ENCODE measurements at regions not wholly inside any gene's neighbourhood (a gene's known extent, or its start where the extent isn't known, plus 50 kb on each side); places are given as distances from the start of the nearest gene placed in this dataset.

DNA sequence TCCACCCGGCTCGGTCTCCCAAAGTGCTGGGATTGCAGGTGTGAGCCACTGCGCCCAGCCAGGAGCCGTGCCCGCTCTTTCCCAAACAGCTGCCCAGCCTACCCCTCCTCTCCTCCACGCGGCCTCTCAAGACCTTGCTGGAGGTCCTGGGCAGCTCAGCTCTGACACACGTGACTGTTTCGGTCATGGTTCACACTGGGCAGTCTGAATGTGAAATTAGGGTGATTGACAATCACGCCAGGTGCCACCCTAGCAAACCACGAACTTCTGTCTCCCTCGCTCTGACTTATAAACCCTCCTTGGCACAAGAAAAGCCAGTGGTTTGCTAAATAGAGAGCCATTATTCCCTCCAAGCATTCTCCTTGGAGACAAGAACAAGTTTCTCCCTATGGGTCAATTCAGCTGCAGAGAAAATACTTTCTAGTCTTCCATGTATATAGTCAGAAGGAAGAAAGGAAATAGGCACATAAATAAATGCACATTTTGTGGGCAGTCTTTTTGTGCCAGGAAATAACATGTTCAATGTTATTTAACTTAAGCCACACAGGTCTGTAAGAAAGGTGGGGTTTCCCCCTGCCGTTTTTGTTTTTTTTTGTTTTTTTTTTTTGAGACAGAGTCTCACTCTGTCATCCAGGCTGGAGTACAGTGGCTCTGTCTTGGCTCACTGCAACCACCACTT lies 121.9 kb upstream of the MEF2A start:
- DNase-seq (peak in 1 of 2 donors; percentile 20), ATAC-seq (ENCODE audit: low FRiP score in 2 of 2) (no peak)
- TF ChIP-seq POLR2AphosphoS5 (IDR thresholded peaks at IDR 0.05), result no peak
- no peak for TF ChIP-seq POLR2A (IDR thresholded peaks at IDR 0.05)
- TF ChIP-seq, protein P1, sequence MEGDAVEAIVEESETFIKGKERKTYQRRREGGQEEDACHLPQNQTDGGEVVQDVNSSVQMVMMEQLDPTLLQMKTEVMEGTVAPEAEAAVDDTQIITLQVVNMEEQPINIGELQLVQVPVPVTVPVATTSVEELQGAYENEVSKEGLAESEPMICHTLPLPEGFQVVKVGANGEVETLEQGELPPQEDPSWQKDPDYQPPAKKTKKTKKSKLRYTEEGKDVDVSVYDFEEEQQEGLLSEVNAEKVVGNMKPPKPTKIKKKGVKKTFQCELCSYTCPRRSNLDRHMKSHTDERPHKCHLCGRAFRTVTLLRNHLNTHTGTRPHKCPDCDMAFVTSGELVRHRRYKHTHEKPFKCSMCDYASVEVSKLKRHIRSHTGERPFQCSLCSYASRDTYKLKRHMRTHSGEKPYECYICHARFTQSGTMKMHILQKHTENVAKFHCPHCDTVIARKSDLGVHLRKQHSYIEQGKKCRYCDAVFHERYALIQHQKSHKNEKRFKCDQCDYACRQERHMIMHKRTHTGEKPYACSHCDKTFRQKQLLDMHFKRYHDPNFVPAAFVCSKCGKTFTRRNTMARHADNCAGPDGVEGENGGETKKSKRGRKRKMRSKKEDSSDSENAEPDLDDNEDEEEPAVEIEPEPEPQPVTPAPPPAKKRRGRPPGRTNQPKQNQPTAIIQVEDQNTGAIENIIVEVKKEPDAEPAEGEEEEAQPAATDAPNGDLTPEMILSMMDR (IDR thresholded peaks at IDR 0.05), result no peak
- no peak for TF ChIP-seq EP300 (IDR thresholded peaks at IDR 0.05)
- H3K4me1 ChIP-seq, result peaks cover 28 to 50% (median 33%) of the 10 kb centered on the region in 4 donors
- WGBS, 2 donors, result 73 to 75% methylated on average over 12 to 13 of the region's 13 CpGs
- no peaks in the 10 kb centered on the region for H3K36me3 ChIP-seq
- H3K27me3 ChIP-seq, result no peaks in the 10 kb centered on the region
- H3K9me3 ChIP-seq, result no peaks in the 10 kb centered on the region
- H3K27ac ChIP-seq, result peak overlapping the region; percentile 52 to 72 (median 66)
- no peak overlapping the region for H3K4me3 ChIP-seq

DNA sequence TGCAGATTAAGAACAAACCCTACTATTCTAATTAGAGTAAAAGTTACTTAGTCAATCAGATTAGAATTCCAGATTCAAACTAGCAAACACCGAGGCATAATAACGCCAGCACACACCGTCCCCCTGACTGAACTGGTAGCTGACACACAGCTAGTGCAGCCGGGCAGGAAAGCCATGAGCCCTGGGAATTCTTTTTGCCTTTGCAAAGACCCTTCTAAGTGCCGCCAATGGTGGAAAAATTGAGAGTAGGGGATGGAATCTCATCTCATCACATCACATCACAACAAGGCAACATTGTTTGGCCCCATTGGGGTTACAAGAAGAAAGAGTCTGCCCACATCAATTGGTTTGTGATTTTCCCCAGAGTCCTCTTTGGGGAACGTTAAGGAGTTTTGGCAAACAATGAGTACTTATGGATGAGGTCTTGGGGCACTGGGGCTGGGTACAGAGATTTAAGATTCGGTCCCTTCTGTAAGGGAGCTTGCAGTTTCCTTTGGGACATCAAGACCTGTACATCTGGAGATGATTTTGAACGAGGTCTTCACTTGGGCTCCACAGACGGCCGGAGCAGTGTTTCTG lies 120.4 kb upstream of the MEF2A start:
- Histone ChIP-seq H3K4me3 (no peak overlapping the region), H3K27me3 (no peaks in the 10 kb centered on the region), H3K36me3 (no peaks in the 10 kb centered on the region), H3K27ac (no peak overlapping the region), H3K4me1 (peaks cover 31 to 55% (median 35%) of the 10 kb centered on the region in 4 donors), H3K9me3 (no peaks in the 10 kb centered on the region)
- TF ChIP-seq EP300 (IDR thresholded peaks at IDR 0.05) (no peak), POLR2A (IDR thresholded peaks at IDR 0.05) (no peak), POLR2AphosphoS5 (IDR thresholded peaks at IDR 0.05) (no peak)
- TF ChIP-seq, protein P1 (IDR thresholded peaks at IDR 0.05), result no peak
- DNase-seq (no peak), ATAC-seq (ENCODE audit: low FRiP score in 2 of 2) (no peak)
- WGBS, 2 donors, result 90 to 91% methylated on average over 10 of the region's 10 CpGs

DNA sequence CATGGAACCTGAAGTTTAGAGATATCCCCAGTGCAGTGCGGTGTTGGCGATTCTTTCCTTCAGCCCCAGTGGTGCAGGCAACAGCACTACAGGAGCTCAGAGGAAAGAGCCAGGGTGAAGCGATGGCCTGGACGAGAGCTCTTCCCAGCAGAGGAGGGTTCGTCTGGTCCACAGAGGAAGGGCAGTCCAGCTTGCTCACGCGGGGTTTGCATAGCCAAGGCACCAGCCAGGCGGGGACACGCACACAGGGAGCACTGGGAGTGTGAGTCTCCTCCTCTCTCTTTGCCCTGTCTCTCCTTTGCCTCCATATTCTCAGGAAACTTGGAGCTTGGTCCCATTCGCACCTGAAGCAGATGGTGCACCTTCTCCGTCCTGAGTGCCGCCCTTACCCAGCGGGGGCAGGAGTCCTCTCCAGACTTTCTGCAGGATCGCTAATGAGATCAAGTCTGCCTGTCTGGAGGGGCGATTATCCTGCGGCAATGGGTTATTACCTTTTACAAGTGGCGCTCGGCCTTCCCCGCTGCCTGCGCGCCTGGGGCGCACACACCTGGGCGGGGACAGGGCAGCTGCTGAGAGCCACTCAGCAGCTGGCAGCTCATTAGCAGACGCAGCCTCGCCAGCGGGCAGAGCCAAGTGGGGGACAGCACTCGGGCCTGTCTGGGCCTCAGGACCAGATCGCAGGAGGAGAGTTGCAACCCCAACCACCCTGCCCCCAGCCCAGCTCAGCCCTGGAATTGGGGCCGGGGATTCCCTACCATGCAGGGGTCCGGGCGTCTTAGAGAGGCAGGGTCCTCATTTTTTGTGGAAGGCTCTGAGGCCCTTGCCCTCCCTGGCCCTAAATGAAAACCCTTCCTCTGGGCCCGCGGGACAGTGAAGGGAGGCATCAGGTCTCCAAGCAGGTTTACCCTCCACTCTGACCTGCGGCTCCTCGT lies 119.0 kb upstream of the MEF2A start:
- WGBS, 2 donors, result 83% methylated on average over 22 to 35 of the region's 35 CpGs

DNA sequence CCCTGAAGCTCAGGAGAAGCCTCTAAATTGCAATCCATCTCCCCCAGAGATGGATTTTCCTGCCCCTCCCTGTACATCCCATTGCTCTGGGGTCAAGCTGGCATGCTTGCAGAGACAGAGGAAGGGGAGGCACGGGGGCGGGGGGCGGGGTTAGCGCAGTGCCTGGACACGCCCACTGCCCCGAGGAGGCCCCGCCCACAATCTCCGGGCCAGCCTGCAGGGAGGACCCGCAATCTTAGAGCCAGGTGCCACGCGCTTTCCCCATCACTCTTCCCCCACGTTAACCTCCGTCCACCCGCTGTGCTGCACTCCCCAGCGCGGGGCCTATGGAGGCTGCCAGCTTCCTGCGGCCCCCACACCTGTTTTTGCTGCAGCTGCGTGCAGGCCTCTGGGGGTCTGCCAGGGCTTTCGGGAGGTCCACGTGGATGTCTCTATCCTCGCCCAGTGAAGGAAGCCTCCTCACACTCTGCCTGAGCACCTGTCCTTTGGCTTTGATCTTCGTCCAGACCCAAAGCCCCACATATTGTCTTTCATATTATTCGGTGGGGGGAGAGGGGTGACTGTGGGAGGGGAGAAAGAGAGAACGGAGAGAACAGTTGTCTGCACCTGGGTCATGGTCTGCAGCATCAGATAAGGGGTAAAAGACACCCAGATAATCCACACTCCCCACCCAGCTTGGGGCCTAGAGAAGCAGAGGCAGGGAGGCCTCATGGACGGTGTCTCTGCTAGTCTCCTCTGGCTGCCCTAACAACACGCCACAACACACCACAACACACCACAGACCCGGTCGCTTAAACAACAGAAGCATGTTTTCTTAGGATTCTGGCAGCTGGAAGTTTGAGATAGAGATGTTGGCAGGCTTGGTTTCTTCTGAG lies 118.0 kb upstream of the MEF2A start:
- H3K36me3 ChIP-seq, result no peaks in the 10 kb centered on the region
- peak in 1 of 2 donors; percentile 78 for DNase-seq
- peaks cover 34 to 63% (median 40%) of the 10 kb centered on the region in 4 donors for H3K4me1 ChIP-seq
- no peaks in the 10 kb centered on the region for H3K27me3 ChIP-seq
- H3K9me3 ChIP-seq, result no peaks in the 10 kb centered on the region
- TF ChIP-seq EP300 (IDR thresholded peaks at IDR 0.05) (peak in 1 of 4 donors; percentile 19), POLR2AphosphoS5 (IDR thresholded peaks at IDR 0.05) (no peak)
- ATAC-seq (ENCODE audit: low FRiP score in 2 of 2), result no peak
- H3K27ac ChIP-seq, result peak overlapping the region in 1 of 4 donors; percentile 13
- H3K4me3 ChIP-seq, result no peak overlapping the region
- 67 to 74% methylated on average over 21 to 28 of the region's 28 CpGs for WGBS, 2 donors

More for the DNA sequence above, 119.0 kb upstream of the MEF2A start:
- no peaks in the 10 kb centered on the region for H3K36me3 ChIP-seq
- H3K27me3 ChIP-seq, result no peaks in the 10 kb centered on the region
- no peak overlapping the region for H3K4me3 ChIP-seq
- H3K9me3 ChIP-seq, result no peaks in the 10 kb centered on the region
- H3K27ac ChIP-seq, result no peak overlapping the region
- H3K4me1 ChIP-seq, result peaks cover 36 to 62% (median 41%) of the 10 kb centered on the region in 4 donors
- TF ChIP-seq POLR2AphosphoS5 (IDR thresholded peaks at IDR 0.05) (no peak), EP300 (IDR thresholded peaks at IDR 0.05) (no peak), POLR2A (IDR thresholded peaks at IDR 0.05) (no peak)
- TF ChIP-seq, protein P1 (IDR thresholded peaks at IDR 0.05), result no peak
- DNase-seq (peak in 1 of 2 donors; percentile 81), ATAC-seq (ENCODE audit: low FRiP score in 2 of 2) (peak in 1 of 2 donors; percentile 23)
